Gastroesophageal sphincter (tissue), 3 donors: ENCODE measurements at regions not wholly inside any gene's neighbourhood (a gene's known extent, or its start where the extent isn't known, plus 50 kb on each side); places are given as distances from the start of the nearest gene placed in this dataset.

Source experiments
- CTCF ChIP-seq, 4 experiments: fragments of 200-600 bp in 2 of 4; fragments of 450-650 bp in 2 of 4; sonication (generic) in 1 of 4; IDR thresholded peaks; one replicate each; pipeline ENCODE4 v1.5.1; 2017 to 2019; ENCODE audit warnings: antibody characterized with exemption in 4 of 4, mild to moderate bottlenecking in 2 of 4, moderate library complexity in 2 of 4
- EP300 ChIP-seq: sonication (generic); formaldehyde crosslinking; IDR thresholded peaks from one replicate; pipeline ENCODE4 v1.6.1; 2017; ENCODE audit warnings: antibody characterized with exemption, mild to moderate bottlenecking
- POLR2A ChIP-seq, 2 donors: fragments of 450-650 bp; IDR thresholded peaks; one replicate each; pipeline ENCODE4 v1.6.1; 2017; ENCODE audit warnings: antibody characterized with exemption in 2 of 2, mild to moderate bottlenecking in 2 of 2, moderate library complexity in 1 of 2
- POLR2AphosphoS5 ChIP-seq: sonication (generic); formaldehyde crosslinking; IDR thresholded peaks from one replicate; pipeline ENCODE4 v1.6.1; 2017; ENCODE audit warnings: antibody characterized with exemption

- TF ChIP-seq POLR2A (IDR thresholded peaks at IDR 0.05) = no peak
- TF ChIP-seq CTCF (IDR thresholded peaks at IDR 0.05) = no peak
- TF ChIP-seq EP300 = no peak
- TF ChIP-seq POLR2AphosphoS5 = no peak
Observed at GRCh38 chr10:4684434-4684833, 141.6 kb upstream of the AKR1E2 start.
